ENCODE measurements at regions not wholly inside any gene's neighbourhood (a gene's known extent, or its start where the extent isn't known, plus 50 kb on each side); places are given as distances from the start of the nearest gene placed in this dataset.

DNA sequence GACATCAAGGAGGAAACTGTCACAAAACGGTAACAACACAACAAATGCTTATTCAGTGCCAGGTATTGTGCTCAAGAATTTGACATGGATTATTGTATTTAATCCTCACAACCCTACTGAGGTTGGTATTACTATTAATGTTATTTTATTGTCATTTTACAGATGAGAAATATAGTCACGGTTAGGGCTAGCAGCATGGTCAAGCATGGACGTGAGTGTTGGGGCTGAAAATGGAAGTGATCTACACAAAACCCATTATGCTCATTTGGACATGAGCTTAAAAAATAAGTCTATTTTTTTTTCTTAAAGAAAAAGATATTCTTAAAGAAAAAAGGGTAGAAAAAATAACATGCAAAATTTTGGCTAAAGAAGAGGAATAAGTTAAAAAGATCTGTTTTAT is 141.3 kb upstream of the SOX2 start:
- TF ChIP-seq, protein P1, sequence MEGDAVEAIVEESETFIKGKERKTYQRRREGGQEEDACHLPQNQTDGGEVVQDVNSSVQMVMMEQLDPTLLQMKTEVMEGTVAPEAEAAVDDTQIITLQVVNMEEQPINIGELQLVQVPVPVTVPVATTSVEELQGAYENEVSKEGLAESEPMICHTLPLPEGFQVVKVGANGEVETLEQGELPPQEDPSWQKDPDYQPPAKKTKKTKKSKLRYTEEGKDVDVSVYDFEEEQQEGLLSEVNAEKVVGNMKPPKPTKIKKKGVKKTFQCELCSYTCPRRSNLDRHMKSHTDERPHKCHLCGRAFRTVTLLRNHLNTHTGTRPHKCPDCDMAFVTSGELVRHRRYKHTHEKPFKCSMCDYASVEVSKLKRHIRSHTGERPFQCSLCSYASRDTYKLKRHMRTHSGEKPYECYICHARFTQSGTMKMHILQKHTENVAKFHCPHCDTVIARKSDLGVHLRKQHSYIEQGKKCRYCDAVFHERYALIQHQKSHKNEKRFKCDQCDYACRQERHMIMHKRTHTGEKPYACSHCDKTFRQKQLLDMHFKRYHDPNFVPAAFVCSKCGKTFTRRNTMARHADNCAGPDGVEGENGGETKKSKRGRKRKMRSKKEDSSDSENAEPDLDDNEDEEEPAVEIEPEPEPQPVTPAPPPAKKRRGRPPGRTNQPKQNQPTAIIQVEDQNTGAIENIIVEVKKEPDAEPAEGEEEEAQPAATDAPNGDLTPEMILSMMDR (IDR thresholded peaks at IDR 0.05; ENCODE audit: borderline replicate concordance, extremely low read depth, low read length, poor library complexity, severe bottlenecking) = no peak
- no peak for TF ChIP-seq EZH2 (IDR thresholded peaks at IDR 0.05; ENCODE audit: borderline replicate concordance, low read depth, low read length, severe bottlenecking)
